ENCODE measurements at regions not wholly inside any gene's neighbourhood (a gene's known extent, or its start where the extent isn't known, plus 50 kb on each side); places are given as distances from the start of the nearest gene placed in this dataset.

DNA sequence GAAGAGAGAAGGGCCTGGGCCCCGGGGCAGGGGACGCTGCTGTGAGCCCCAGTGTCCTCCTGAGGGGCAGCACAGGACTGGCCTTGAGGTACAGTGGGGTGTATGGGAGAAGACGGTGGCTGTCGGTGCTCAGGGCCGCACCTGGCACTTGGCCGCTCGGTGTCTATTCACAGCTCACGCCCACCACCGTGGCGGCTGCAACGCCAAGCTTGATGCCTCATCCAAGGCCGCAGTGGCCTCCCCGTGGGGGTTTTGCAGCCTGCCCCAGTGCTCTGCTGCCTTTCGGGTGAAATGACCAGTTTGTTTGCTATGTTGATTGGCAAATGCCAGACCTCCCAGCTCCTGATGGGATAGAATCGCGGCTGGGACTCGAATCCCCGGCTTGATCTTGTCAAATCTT is 79.5 kb upstream of the SLCO4A1 start:
- H3K4me1 ChIP-seq (ENCODE audit: control insufficient read depth, insufficient read depth, low read length), result no peaks in the 10 kb centered on the region
- no peaks in the 10 kb centered on the region for H3K36me3 ChIP-seq (ENCODE audit: control insufficient read depth, insufficient read depth, low read length)
- no CpG with 5 or more reads among the region's 18 CpGs for WGBS (ENCODE audit: insufficient coverage, insufficient read length)
- H3K27me3 ChIP-seq (ENCODE audit: control insufficient read depth, insufficient read depth, low read length), result no peaks in the 10 kb centered on the region
- no peak overlapping the region for H3K27ac ChIP-seq (ENCODE audit: low read length)
- H3K4me3 ChIP-seq (ENCODE audit: low read length), result no peak overlapping the region
- no peak for DNase-seq (ENCODE audit: low read depth, low spot score)
- no peaks in the 10 kb centered on the region for H3K9me3 ChIP-seq (ENCODE audit: control insufficient read depth, insufficient read depth, low read length)

DNA sequence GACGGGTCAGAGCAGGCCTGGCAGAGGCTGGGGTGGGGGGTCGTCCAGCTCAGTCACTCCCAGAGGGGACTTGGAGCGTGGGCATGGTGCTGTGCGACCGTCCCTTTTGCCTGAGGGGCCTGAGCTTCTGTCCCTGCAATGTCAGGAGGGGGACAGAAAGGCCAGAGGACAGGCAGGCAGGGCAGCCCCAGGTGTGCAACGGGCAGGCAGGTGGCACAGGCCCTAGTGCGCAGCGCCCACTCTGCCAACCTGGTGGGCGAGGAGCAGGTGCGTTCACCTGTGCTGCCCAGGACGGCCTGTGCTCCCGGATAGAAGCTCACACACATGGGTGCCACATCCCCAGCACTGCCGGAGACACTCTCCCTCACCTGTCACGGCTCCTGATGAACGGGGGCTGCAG is 78.7 kb upstream of the SLCO4A1 start:
- H3K27ac ChIP-seq (ENCODE audit: low read length), result no peak overlapping the region
- H3K27me3 ChIP-seq (ENCODE audit: control insufficient read depth, insufficient read depth, low read length), result no peaks in the 10 kb centered on the region
- H3K4me1 ChIP-seq (ENCODE audit: control insufficient read depth, insufficient read depth, low read length), result no peaks in the 10 kb centered on the region
- no peak overlapping the region for H3K4me3 ChIP-seq (ENCODE audit: low read length)
- WGBS (ENCODE audit: insufficient coverage, insufficient read length), result no CpG with 5 or more reads among the region's 15 CpGs
- no peaks in the 10 kb centered on the region for H3K36me3 ChIP-seq (ENCODE audit: control insufficient read depth, insufficient read depth, low read length)
- no peak for DNase-seq (ENCODE audit: low read depth, low spot score)
- H3K9me3 ChIP-seq (ENCODE audit: control insufficient read depth, insufficient read depth, low read length), result no peaks in the 10 kb centered on the region

GRCh38 chr20:62564456-62565245 is 77.7 kb upstream of the SLCO4A1 start:
- no peaks in the 10 kb centered on the region for H3K36me3 ChIP-seq (ENCODE audit: control insufficient read depth, insufficient read depth, low read length)
- H3K27me3 ChIP-seq (ENCODE audit: control insufficient read depth, insufficient read depth, low read length), result no peaks in the 10 kb centered on the region
- no CpG with 5 or more reads among the region's 42 CpGs for WGBS (ENCODE audit: insufficient coverage, insufficient read length)
- no peak overlapping the region for H3K27ac ChIP-seq (ENCODE audit: low read length)
- no peak for DNase-seq (ENCODE audit: low read depth, low spot score)
- no peaks in the 10 kb centered on the region for H3K9me3 ChIP-seq (ENCODE audit: control insufficient read depth, insufficient read depth, low read length)
- no peaks in the 10 kb centered on the region for H3K4me1 ChIP-seq (ENCODE audit: control insufficient read depth, insufficient read depth, low read length)
- H3K4me3 ChIP-seq (ENCODE audit: low read length), result no peak overlapping the region

- no CpG with 5 or more reads among the region's 11 CpGs for WGBS (ENCODE audit: insufficient coverage, insufficient read length)
- no peak overlapping the region for H3K27ac ChIP-seq (ENCODE audit: low read length)
Observed at GRCh38 chr20:62566266-62566665, 76.0 kb upstream of the SLCO4A1 start.

GRCh38 chr20:62566771-62567170 is 75.5 kb upstream of the SLCO4A1 start:
- no peak overlapping the region for H3K4me3 ChIP-seq (ENCODE audit: low read length)
- no peak for DNase-seq (ENCODE audit: low read depth, low spot score)
- no peaks in the 10 kb centered on the region for H3K36me3 ChIP-seq (ENCODE audit: control insufficient read depth, insufficient read depth, low read length)
- no peaks in the 10 kb centered on the region for H3K9me3 ChIP-seq (ENCODE audit: control insufficient read depth, insufficient read depth, low read length)
- peaks cover 1% of the 10 kb centered on the region; the same call in 1 of the 2 replicates for H3K4me1 ChIP-seq (ENCODE audit: control insufficient read depth, insufficient read depth, low read length)
- H3K27ac ChIP-seq (ENCODE audit: low read length), result no peak overlapping the region
- no CpG with 5 or more reads among the region's 18 CpGs for WGBS (ENCODE audit: insufficient coverage, insufficient read length)
- no peaks in the 10 kb centered on the region for H3K27me3 ChIP-seq (ENCODE audit: control insufficient read depth, insufficient read depth, low read length)

More at GRCh38 chr20:62566266-62566665, 76.0 kb upstream of the SLCO4A1 start:
- Histone ChIP-seq H3K4me3 (ENCODE audit: low read length) (no peak overlapping the region), H3K4me1 (ENCODE audit: control insufficient read depth, insufficient read depth, low read length) (peaks cover 1% of the 10 kb centered on the region; the same call in 1 of the 2 replicates), H3K9me3 (ENCODE audit: control insufficient read depth, insufficient read depth, low read length) (no peaks in the 10 kb centered on the region), H3K27me3 (ENCODE audit: control insufficient read depth, insufficient read depth, low read length) (no peaks in the 10 kb centered on the region), H3K36me3 (ENCODE audit: control insufficient read depth, insufficient read depth, low read length) (no peaks in the 10 kb centered on the region)
- DNase-seq (ENCODE audit: low read depth, low spot score), result no peak

GRCh38 chr20:62567246-62568044 is 74.9 kb upstream of the SLCO4A1 start:
- peaks cover 1% of the 10 kb centered on the region; the same call in 1 of the 2 replicates for H3K4me1 ChIP-seq (ENCODE audit: control insufficient read depth, insufficient read depth, low read length)
- WGBS (ENCODE audit: insufficient coverage, insufficient read length), result no CpG with 5 or more reads among the region's 25 CpGs
- no peak overlapping the region for H3K4me3 ChIP-seq (ENCODE audit: low read length)
- no peaks in the 10 kb centered on the region for H3K27me3 ChIP-seq (ENCODE audit: control insufficient read depth, insufficient read depth, low read length)
- H3K27ac ChIP-seq (ENCODE audit: low read length), result no peak overlapping the region
- DNase-seq (ENCODE audit: low read depth, low spot score), result no peak
- no peaks in the 10 kb centered on the region for H3K9me3 ChIP-seq (ENCODE audit: control insufficient read depth, insufficient read depth, low read length)
- H3K36me3 ChIP-seq (ENCODE audit: control insufficient read depth, insufficient read depth, low read length), result no peaks in the 10 kb centered on the region

DNA sequence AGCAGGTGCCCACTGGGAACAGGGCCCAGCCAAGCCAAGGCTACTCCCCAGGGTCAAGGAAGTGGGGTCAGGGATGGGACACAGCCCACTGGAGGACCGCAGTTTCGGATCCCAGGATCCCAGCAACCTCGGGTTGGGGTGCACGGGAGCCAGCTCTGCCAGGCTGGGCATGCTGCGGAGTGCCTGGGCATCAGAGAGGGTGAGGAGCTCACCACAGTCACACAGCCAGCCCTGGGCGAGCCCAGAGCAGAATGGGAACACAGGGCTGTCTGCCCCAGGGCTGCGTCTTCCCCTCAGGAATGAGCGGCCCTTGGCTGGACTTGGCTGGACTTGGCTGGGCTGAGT is 74.3 kb upstream of the SLCO4A1 start:
- no peak overlapping the region for H3K27ac ChIP-seq (ENCODE audit: low read length)
- no peak for DNase-seq (ENCODE audit: low read depth, low spot score)
- H3K27me3 ChIP-seq (ENCODE audit: control insufficient read depth, insufficient read depth, low read length), result no peaks in the 10 kb centered on the region
- H3K4me3 ChIP-seq (ENCODE audit: low read length), result no peak overlapping the region
- no CpG with 5 or more reads among the region's 8 CpGs for WGBS (ENCODE audit: insufficient coverage, insufficient read length)
- H3K4me1 ChIP-seq (ENCODE audit: control insufficient read depth, insufficient read depth, low read length), result peaks cover 1% of the 10 kb centered on the region; the same call in 1 of the 2 replicates
- H3K9me3 ChIP-seq (ENCODE audit: control insufficient read depth, insufficient read depth, low read length), result no peaks in the 10 kb centered on the region
- H3K36me3 ChIP-seq (ENCODE audit: control insufficient read depth, insufficient read depth, low read length), result no peaks in the 10 kb centered on the region

DNA sequence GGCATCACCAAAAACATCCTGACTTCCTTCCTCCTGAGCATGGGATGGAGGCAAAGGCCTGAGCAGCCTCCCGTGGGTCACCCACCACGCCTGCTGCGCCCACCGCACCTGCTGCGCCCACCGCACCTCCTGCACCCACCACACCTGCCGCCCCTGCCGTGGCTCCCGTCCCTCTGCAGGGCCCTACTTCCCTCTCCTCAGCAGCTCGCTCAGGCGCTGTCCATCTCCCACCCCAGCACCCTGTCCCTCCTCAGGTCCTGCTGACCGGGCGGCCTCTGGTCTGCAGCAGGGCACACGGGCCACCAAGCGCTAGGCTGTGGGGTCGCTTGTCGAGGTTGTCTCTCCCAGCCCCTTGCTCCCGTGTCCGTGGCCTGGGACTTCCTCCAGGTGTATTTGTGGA is 72.7 kb upstream of the SLCO4A1 start:
- no peaks in the 10 kb centered on the region for H3K36me3 ChIP-seq (ENCODE audit: control insufficient read depth, insufficient read depth, low read length)
- H3K4me1 ChIP-seq (ENCODE audit: control insufficient read depth, insufficient read depth, low read length), result peaks cover 1% of the 10 kb centered on the region; the same call in 1 of the 2 replicates
- H3K27ac ChIP-seq (ENCODE audit: low read length), result no peak overlapping the region
- H3K9me3 ChIP-seq (ENCODE audit: control insufficient read depth, insufficient read depth, low read length), result no peaks in the 10 kb centered on the region
- no peak for DNase-seq (ENCODE audit: low read depth, low spot score)
- WGBS (ENCODE audit: insufficient coverage, insufficient read length), result no CpG with 5 or more reads among the region's 19 CpGs
- no peak overlapping the region for H3K4me3 ChIP-seq (ENCODE audit: low read length)
- no peaks in the 10 kb centered on the region for H3K27me3 ChIP-seq (ENCODE audit: control insufficient read depth, insufficient read depth, low read length)

DNA sequence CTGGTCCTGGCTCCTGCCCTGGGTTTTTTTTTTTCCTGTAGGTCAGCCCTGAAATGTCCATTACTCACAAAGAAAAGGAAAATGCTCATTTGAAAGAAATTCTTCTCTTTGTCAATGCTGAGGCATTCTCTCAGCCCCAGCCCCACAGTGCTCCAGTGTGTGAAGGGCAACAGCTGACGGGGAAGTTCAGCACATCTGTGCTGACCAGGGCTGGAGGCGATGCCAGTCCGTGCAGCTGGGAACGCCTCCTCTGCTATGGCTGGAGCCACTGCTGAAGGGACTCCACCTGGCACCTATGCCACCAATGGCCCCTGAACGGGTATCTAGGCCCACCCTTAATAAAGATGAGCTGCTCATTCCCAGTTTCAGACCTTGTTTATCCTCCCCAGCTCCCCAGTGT is 71.9 kb upstream of the SLCO4A1 start:
- Histone ChIP-seq H3K4me1 (ENCODE audit: control insufficient read depth, insufficient read depth, low read length) (peaks cover 1% of the 10 kb centered on the region; the same call in 1 of the 2 replicates), H3K27me3 (ENCODE audit: control insufficient read depth, insufficient read depth, low read length) (no peaks in the 10 kb centered on the region), H3K9me3 (ENCODE audit: control insufficient read depth, insufficient read depth, low read length) (no peaks in the 10 kb centered on the region), H3K36me3 (ENCODE audit: control insufficient read depth, insufficient read depth, low read length) (no peaks in the 10 kb centered on the region), H3K27ac (ENCODE audit: low read length) (no peak overlapping the region), H3K4me3 (ENCODE audit: low read length) (no peak overlapping the region)
- DNase-seq (ENCODE audit: low read depth, low spot score), result no peak
- no CpG with 5 or more reads among the region's 5 CpGs for WGBS (ENCODE audit: insufficient coverage, insufficient read length)

- no CpG with 5 or more reads among the region's 12 CpGs for WGBS (ENCODE audit: insufficient coverage, insufficient read length)
- no peak overlapping the region for H3K4me3 ChIP-seq (ENCODE audit: low read length)
- DNase-seq (ENCODE audit: low read depth, low spot score), result no peak
- H3K27me3 ChIP-seq (ENCODE audit: control insufficient read depth, insufficient read depth, low read length), result no peaks in the 10 kb centered on the region
- no peaks in the 10 kb centered on the region for H3K9me3 ChIP-seq (ENCODE audit: control insufficient read depth, insufficient read depth, low read length)
- H3K4me1 ChIP-seq (ENCODE audit: control insufficient read depth, insufficient read depth, low read length), result peaks cover 1% of the 10 kb centered on the region; the same call in 1 of the 2 replicates
- H3K36me3 ChIP-seq (ENCODE audit: control insufficient read depth, insufficient read depth, low read length), result no peaks in the 10 kb centered on the region
- H3K27ac ChIP-seq (ENCODE audit: low read length), result no peak overlapping the region
Observed at GRCh38 chr20:62570897-62571668, 71.2 kb upstream of the SLCO4A1 start.

Data from iPS DF 6.9 (cell line).